Ishikawa (cell line): ENCODE measurements at regions not wholly inside any gene's neighbourhood (a gene's known extent, or its start where the extent isn't known, plus 50 kb on each side); places are given as distances from the start of the nearest gene placed in this dataset.

Experiments
- CEBPB ChIP-seq: IDR thresholded peaks from 2 replicates; pipeline ENCODE4 v1.6.1; 2012
- TAF1 ChIP-seq: IDR thresholded peaks from 2 replicates; pipeline ENCODE4 v1.6.1; 2012; ENCODE audit warnings: low read depth, mild to moderate bottlenecking
- YY1 ChIP-seq: IDR thresholded peaks from 2 replicates; pipeline ENCODE4 v1.6.1; 2012; ENCODE audit warnings: low read depth

DNA sequence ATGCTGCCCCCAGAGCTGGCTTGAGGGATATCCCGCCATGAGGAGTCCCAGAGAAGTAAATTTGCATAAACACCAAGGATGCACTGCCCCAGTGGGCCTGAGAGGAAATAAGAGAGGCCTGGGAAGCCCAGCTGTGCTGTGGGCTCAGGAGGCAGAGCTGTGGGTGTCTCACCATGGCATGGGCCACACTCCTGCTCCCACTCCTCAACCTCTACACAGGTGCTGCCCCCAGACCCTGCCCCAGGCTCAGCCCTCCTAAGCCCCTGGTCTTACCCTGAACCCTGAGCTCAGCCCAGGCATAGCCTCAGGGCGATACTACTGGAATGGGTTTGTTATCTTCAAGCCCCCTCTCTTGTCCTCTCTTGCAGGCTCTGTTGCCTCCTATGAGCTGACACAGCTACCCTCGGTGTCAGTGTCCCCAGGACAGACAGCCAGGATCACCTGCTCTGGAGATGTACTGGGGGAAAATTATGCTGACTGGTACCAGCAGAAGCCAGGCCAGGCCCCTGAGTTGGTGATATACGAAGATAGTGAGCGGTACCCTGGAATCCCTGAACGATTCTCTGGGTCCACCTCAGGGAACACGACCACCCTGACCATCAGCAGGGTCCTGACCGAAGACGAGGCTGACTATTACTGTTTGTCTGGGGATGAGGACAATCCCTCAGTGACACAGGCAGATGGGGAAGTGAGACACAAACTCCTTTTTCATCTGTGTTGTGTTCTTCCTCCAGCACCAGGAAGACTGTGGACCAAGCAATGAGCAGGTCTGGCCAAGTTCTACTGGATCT lies 59.9 kb downstream of the GGTLC2 start:
- TF ChIP-seq CEBPB (no peak), YY1 (no peak), TAF1 (no peak)
